Lower leg skin (tissue), 4 donors: ENCODE measurements at regions not wholly inside any gene's neighbourhood (a gene's known extent, or its start where the extent isn't known, plus 50 kb on each side); places are given as distances from the start of the nearest gene placed in this dataset.

Source experiments
- DNase-seq, 2 donors: peaks; one replicate each; pipeline ENCODE4 v3.0.0-alpha.2; 2019; ENCODE audit warnings: low spot score in 2 of 2
- H3K4me3 ChIP-seq: fragments of 200-600 bp; sonication (generic); 2 replicates; pipeline ENCODE4 v1.5.1; 2017; ENCODE audit warnings: mild to moderate bottlenecking, low read depth; ENCODE audit not compliant: poor library complexity, severe bottlenecking
- POLR2A ChIP-seq, 2 donors: fragments of 450-650 bp; IDR thresholded peaks; one replicate each; pipeline ENCODE4 v1.6.1; 2016 to 2017; ENCODE audit warnings: antibody characterized with exemption in 2 of 2, mild to moderate bottlenecking in 1 of 2, moderate library complexity in 1 of 2
- WGBS, 2 donors: methylation state at CpG; one replicate each; pipeline ENCODE4 v1.1.5; 2018; 5-methylcytosine and 5-hydroxymethylcytosine counted together
- intact Hi-C: fragments of 100-400 bp; cut with DNase I; formaldehyde crosslinking; loops from one replicate; pipeline ENCODE4 v1.15.0; 2023; ENCODE audit warnings: low total_unique reads
- TF ChIP-seq, protein P1 (sequence below), 3 donors: fragments of 450-650 bp; IDR thresholded peaks; one replicate each; pipeline ENCODE4 v1.5.1; 2016; ENCODE audit warnings: antibody characterized with exemption in 3 of 3, mild to moderate bottlenecking in 3 of 3, moderate library complexity in 2 of 3

DNA sequence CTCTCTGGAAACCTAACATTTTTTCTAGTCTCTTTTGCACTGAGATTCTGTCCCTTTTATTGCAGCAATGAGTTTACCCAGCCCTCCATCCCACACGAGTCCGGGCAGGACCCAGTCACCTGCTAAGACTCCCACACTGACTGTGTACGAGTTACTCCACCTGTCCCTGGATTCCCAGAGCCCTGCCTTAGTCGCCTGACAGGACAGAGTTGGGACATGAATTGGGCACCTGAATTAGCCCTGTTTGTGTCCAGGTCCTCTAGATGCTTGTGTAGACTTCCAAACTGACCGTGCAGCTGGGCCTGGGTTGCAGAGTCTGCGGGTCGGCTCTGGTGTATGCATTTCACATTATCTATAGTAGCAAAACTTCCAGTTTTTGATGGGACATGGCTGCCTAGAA lies 238.7 kb downstream of the VAPA start:
- DNase-seq, result peak in 1 of 2 donors; percentile 56
- TF ChIP-seq POLR2A (IDR thresholded peaks at IDR 0.05), result no peak
- TF ChIP-seq, protein P1, sequence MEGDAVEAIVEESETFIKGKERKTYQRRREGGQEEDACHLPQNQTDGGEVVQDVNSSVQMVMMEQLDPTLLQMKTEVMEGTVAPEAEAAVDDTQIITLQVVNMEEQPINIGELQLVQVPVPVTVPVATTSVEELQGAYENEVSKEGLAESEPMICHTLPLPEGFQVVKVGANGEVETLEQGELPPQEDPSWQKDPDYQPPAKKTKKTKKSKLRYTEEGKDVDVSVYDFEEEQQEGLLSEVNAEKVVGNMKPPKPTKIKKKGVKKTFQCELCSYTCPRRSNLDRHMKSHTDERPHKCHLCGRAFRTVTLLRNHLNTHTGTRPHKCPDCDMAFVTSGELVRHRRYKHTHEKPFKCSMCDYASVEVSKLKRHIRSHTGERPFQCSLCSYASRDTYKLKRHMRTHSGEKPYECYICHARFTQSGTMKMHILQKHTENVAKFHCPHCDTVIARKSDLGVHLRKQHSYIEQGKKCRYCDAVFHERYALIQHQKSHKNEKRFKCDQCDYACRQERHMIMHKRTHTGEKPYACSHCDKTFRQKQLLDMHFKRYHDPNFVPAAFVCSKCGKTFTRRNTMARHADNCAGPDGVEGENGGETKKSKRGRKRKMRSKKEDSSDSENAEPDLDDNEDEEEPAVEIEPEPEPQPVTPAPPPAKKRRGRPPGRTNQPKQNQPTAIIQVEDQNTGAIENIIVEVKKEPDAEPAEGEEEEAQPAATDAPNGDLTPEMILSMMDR (IDR thresholded peaks at IDR 0.05), result no peak
- 68 to 81% methylated on average over 7 of the region's 7 CpGs for WGBS, 2 donors
- no peak overlapping the region for H3K4me3 ChIP-seq
- intact Hi-C loops, result no loop called here

DNA sequence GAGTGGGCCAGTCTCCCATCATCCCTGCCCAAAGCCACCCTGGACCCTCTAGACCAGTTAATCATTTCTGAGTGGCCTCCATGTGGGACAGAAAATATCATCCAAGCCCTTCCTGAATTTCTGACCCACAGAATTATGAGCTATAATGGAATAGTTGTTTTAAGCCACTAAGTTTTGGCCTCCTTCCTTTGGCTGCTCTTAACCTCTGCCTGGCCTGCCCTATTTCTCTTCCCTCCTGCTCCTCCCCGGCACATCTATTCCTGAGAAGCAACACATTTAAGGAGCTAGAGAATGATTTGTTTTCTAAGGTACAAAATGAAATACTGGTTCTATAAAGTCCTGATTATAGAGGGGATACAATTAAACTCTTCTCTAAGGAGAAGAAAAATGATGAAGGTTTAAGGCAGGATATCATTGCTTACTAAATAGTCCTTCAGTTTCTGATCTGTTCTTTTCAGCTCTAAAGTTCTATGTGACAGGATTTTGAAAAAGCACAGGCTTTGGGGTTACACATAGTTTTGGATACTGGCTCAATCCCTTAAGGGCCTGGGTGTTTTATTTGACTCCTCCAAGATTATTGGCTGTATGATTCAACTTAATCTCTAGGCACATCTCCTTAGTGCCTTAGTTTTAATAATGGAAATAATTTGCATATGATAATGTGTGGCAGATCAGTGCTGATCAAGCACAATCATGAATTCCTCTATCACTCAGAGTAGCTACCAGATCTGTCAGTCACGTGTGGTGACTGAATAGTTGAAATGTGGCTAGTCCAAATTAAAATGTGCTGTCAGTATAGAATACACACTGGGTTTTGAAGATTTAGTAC lies 240.3 kb downstream of the VAPA start:
- intact Hi-C loops, result no loop called here
- DNase-seq, result no peak
- no peak overlapping the region for H3K4me3 ChIP-seq
- 43 to 44% methylated on average over 2 of the region's 2 CpGs for WGBS, 2 donors
- TF ChIP-seq, protein P1 (IDR thresholded peaks at IDR 0.05), result no peak
- TF ChIP-seq POLR2A (IDR thresholded peaks at IDR 0.05), result no peak

DNA sequence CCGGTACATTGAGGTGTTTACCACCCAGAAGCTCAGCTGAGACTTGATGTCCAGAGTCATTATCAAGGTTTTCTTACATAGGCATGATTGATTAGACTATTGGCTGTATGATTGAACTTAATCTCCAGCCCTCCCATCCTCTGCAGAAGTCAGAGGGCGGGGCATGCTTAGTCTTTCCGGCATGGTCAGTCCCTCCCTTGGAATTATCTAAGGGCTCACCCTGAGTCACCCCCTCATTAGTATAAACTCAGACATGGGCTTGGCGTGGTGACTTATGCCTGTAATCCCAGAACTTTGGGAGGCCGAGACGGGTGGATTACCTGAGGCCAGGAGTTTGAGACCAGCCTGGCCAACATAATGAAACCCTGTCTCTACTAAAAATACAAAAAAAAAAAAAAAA lies 243.9 kb downstream of the VAPA start:
- intact Hi-C loops, result no loop called here
- DNase-seq, result peak in 1 of 2 donors; percentile 39
- no peak overlapping the region for H3K4me3 ChIP-seq
- 92 to 98% methylated on average over 6 of the region's 6 CpGs for WGBS, 2 donors
- TF ChIP-seq, protein P1 (IDR thresholded peaks at IDR 0.05), result no peak
- no peak for TF ChIP-seq POLR2A (IDR thresholded peaks at IDR 0.05)

DNA sequence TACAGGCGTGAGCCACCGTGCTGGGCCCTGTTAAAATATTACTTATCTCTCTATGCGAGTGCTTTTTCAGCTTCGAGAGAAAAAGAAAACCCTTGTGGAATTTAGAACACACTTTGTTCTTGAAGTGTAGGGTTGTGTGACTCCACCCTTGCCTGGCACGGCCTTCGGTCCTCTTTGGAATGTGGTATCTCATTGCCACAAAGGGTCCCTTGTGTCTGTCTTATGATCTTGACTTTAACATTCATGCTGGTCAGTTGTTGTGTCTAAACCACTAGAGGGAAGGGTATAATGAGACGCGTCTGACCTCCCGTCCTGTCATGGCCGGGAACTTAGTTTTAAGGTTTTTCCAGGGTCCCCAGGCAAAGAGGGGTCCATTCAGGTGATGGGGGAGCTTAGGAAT lies 246.4 kb downstream of the VAPA start:
- DNase-seq, result peak in 1 of 2 donors; percentile 26
- no peak overlapping the region for H3K4me3 ChIP-seq
- TF ChIP-seq POLR2A (IDR thresholded peaks at IDR 0.05), result no peak
- TF ChIP-seq, protein P1 (IDR thresholded peaks at IDR 0.05), result no peak
- WGBS, 2 donors, result 85 to 87% methylated on average over 10 of the region's 10 CpGs
- intact Hi-C loops, result no loop called here

DNA sequence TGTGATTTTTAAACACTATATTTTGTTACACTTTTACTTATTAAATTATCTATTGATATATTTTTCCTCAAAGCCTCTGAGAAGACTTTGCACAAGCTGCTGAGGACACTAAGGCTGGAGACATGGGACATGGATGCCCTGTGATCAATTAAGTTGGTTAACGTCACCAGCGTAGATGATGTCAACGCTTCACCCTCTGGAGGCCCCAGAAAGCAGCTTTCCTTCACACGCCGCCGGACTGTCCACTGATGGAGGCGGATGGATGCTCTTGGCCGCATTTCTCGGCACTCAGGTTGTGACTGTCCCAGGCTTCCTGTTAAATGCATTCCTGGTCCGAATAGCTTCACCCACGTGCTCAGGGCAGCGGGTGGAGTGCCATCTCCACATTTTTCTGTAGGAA lies 247.5 kb downstream of the VAPA start:
- peak in 1 of 2 donors; percentile 53 for DNase-seq
- no peak for TF ChIP-seq POLR2A (IDR thresholded peaks at IDR 0.05)
- TF ChIP-seq, protein P1 (IDR thresholded peaks at IDR 0.05), result no peak
- 94% methylated on average over 12 of the region's 12 CpGs for WGBS, 2 donors
- intact Hi-C loops, result no loop called here
- no peak overlapping the region for H3K4me3 ChIP-seq
